H1 (cell line): ENCODE measurements at regions not wholly inside any gene's neighbourhood (a gene's known extent, or its start where the extent isn't known, plus 50 kb on each side); places are given as distances from the start of the nearest gene placed in this dataset.

Source experiments
- CTCF ChIA-PET: fragments of 300-600 bp; sonication (Branson Sonifier 250); formaldehyde crosslinking; loops from one replicate; lab custom pipeline; 2021; ENCODE audit not compliant: partially characterized antibody; lab: Charles Lee
- POLR2A ChIA-PET: fragments of 300-600 bp; sonication (Branson Sonifier 250); formaldehyde crosslinking; loops from one replicate; lab custom pipeline; 2021; ENCODE audit warnings: inconsistent platforms; ENCODE audit not compliant: partially characterized antibody; lab: Charles Lee
- DNase-seq, 2 experiments: peaks; one replicate each; pipeline versions ENCODE4 v3.0.0 to v3.0.0-alpha.2; 2010 to 2022; ENCODE audit warnings: low spot score in 2 of 2, low read depth in 1 of 2, mixed read lengths in 1 of 2
- FAIRE-seq: peaks from 2 replicates; lab custom pipeline; 2011; peaks lifted over from hg19 to GRCh38; lab: Jason Lieb, UNC
- H2AFZ ChIP-seq: 2 replicates; pipeline ENCODE4 v1.8.1; 2012; ENCODE audit warnings: low read length, inconsistent platforms
- H2AK5ac ChIP-seq: 2 replicates; pipeline ENCODE4 v1.6.1; 2013; ENCODE audit warnings: low read depth, low read length
- H2BK120ac ChIP-seq: replicated peaks from 2 replicates; pipeline ENCODE3; 2013; ENCODE audit warnings: low read depth, low read length, inconsistent platforms
- H2BK12ac ChIP-seq: 2 replicates; pipeline ENCODE4 v1.6.1; 2013; ENCODE audit warnings: low read depth, low read length
- H2BK15ac ChIP-seq: 2 replicates; pipeline ENCODE4 v1.6.1; 2013; ENCODE audit warnings: low read length
- H2BK20ac ChIP-seq: 2 replicates; pipeline ENCODE4 v1.6.1; 2013; ENCODE audit warnings: low read length
- H2BK5ac ChIP-seq: 2 replicates; pipeline ENCODE4 v1.6.1; 2013; ENCODE audit warnings: low read depth, low read length
- H3K14ac ChIP-seq: 2 replicates; pipeline ENCODE4 v1.6.1; 2013; ENCODE audit warnings: inconsistent platforms; ENCODE audit not compliant: insufficient read length
- H3K18ac ChIP-seq: 2 replicates; pipeline ENCODE4 v1.6.1; 2013; ENCODE audit warnings: low read length; ENCODE audit errors: extremely low read depth
- H3K23ac ChIP-seq: 2 replicates; pipeline ENCODE4 v1.6.1; 2013; ENCODE audit warnings: inconsistent platforms; ENCODE audit not compliant: insufficient read length
- H3K23me2 ChIP-seq: 2 replicates; pipeline ENCODE4 v1.6.1; 2013; ENCODE audit warnings: low read depth, low read length
- H3K27ac ChIP-seq: 2 replicates; pipeline ENCODE4 v1.6.1; 2011; ENCODE audit warnings: low read depth, low read length, inconsistent platforms
- H3K27me3 ChIP-seq, 4 experiments: replicated peaks in 1 of 4; 1 replicate in 1 of 4; 2 replicates in 3 of 4; pipeline versions ENCODE4 v1.6.1 to v1.8.1; 2011 to 2013; ENCODE audit warnings: low read length in 3 of 4, mild to moderate bottlenecking in 3 of 4, inconsistent platforms in 2 of 4, mixed read lengths in 2 of 4, moderate library complexity in 1 of 4; ENCODE audit not compliant: control insufficient read depth in 3 of 4, insufficient read depth in 3 of 4; ENCODE audit errors: extremely low read depth in 1 of 4
- H3K36me3 ChIP-seq, 4 experiments: 2 replicates each; pipeline versions ENCODE4 v1.6.1 to v1.8.1; 2011 to 2013; ENCODE audit warnings: mild to moderate bottlenecking in 4 of 4, low read length in 3 of 4, moderate library complexity in 2 of 4, control low read depth in 1 of 4, inconsistent platforms in 1 of 4; ENCODE audit not compliant: insufficient read depth in 4 of 4, control insufficient read depth in 2 of 4
- H3K4ac ChIP-seq: replicated peaks from 2 replicates; pipeline ENCODE3; 2013; ENCODE audit warnings: low read length, low read depth, mixed read lengths, inconsistent platforms; ENCODE audit not compliant: insufficient read length
- H3K4me1 ChIP-seq, 4 experiments: replicated peaks in 1 of 4; 1 replicate in 1 of 4; 2 replicates in 3 of 4; pipeline versions ENCODE4 v1.6.1 to v1.8.1; 2011 to 2013; ENCODE audit warnings: low read length in 3 of 4, inconsistent platforms in 2 of 4, mixed read lengths in 1 of 4; ENCODE audit not compliant: insufficient read depth in 4 of 4, control insufficient read depth in 3 of 4
- H3K4me2 ChIP-seq, 2 experiments: 2 replicates each; pipeline versions ENCODE4 v1.6.1 to v1.8.1; 2011 to 2013; ENCODE audit warnings: low read depth in 2 of 2, low read length in 2 of 2, control low read depth in 1 of 2, inconsistent platforms in 1 of 2, mild to moderate bottlenecking in 1 of 2; ENCODE audit not compliant: insufficient read depth in 1 of 2
- H3K4me3 ChIP-seq, 4 experiments: fragments of 200-600, 300-600 bp in 1 of 4; sonication (generic), shearing (Covaris generic), sonication (Bioruptor Twin) in 1 of 4; 2 replicates each; pipeline versions ENCODE4 v1.5.1 to v1.8.1; 2011 to 2016; ENCODE audit warnings: low read length in 4 of 4, low read depth in 3 of 4, control low read depth in 2 of 4, inconsistent platforms in 2 of 4, mild to moderate bottlenecking in 2 of 4, mixed read lengths in 1 of 4, moderate library complexity in 1 of 4; ENCODE audit not compliant: insufficient read depth in 2 of 4; ENCODE audit errors: extremely low read depth in 1 of 4
- H3K56ac ChIP-seq: replicated peaks from 2 replicates; pipeline ENCODE3; 2013; ENCODE audit warnings: low read depth, mild to moderate bottlenecking, mixed read lengths, low read length, inconsistent platforms; ENCODE audit not compliant: insufficient read length
- H3K79me1 ChIP-seq: 2 replicates; pipeline ENCODE4 v1.6.1; 2013; ENCODE audit warnings: low read depth, low read length, control low read depth
- H3K79me2 ChIP-seq, 2 experiments: 2 replicates each; pipeline versions ENCODE4 v1.6.1 to v1.8.1; 2012 to 2013; ENCODE audit warnings: low read length in 2 of 2, mild to moderate bottlenecking in 2 of 2, inconsistent platforms in 1 of 2; ENCODE audit not compliant: insufficient read depth in 2 of 2, control insufficient read depth in 1 of 2
- H3K9ac ChIP-seq, 4 experiments: replicated peaks in 1 of 4; 1 replicate in 1 of 4; 2 replicates in 3 of 4; pipeline versions ENCODE4 v1.6.1 to v1.8.1; 2011 to 2013; ENCODE audit warnings: low read depth in 3 of 4, low read length in 3 of 4, control low read depth in 2 of 4, mild to moderate bottlenecking in 2 of 4, moderate library complexity in 2 of 4, inconsistent platforms in 1 of 4; ENCODE audit errors: extremely low read depth in 1 of 4
- H3K9me3 ChIP-seq, 2 experiments: 2 replicates each; pipeline versions ENCODE4 v1.6.1 to v1.8.1; 2012 to 2013; ENCODE audit warnings: mild to moderate bottlenecking in 2 of 2, moderate library complexity in 2 of 2, control low read depth in 1 of 2, inconsistent platforms in 1 of 2, low read depth in 1 of 2, low read length in 1 of 2, mixed read lengths in 1 of 2; ENCODE audit not compliant: insufficient read depth in 2 of 2
- H4K20me1 ChIP-seq, 2 experiments: replicated peaks in 1 of 2; 2 replicates each; pipeline versions ENCODE3 to v1.8.1; 2011 to 2013; ENCODE audit warnings: inconsistent platforms in 2 of 2, low read length in 2 of 2, mild to moderate bottlenecking in 1 of 2; ENCODE audit not compliant: insufficient read depth in 2 of 2, control insufficient read depth in 1 of 2
- H4K5ac ChIP-seq: 2 replicates; pipeline ENCODE4 v1.6.1; 2013; ENCODE audit warnings: low read length, low read depth, mixed read lengths, inconsistent platforms; ENCODE audit not compliant: insufficient read length
- H4K8ac ChIP-seq: 2 replicates; pipeline ENCODE4 v1.8.0; 2013; ENCODE audit warnings: mild to moderate bottlenecking, moderate library complexity, low read length, inconsistent platforms; ENCODE audit not compliant: insufficient read depth; ENCODE audit errors: extremely low read depth
- H4K91ac ChIP-seq: replicated peaks from 2 replicates; pipeline ENCODE3; 2013; ENCODE audit warnings: low read length, mixed read lengths, inconsistent platforms; ENCODE audit not compliant: insufficient read length
- BRCA1 ChIP-seq: IDR thresholded peaks from 2 replicates; pipeline ENCODE4 v1.6.1; 2012; ENCODE audit warnings: low read depth, low read length, improper control_type of control experiment
- CTBP2 ChIP-seq: IDR thresholded peaks from 2 replicates; pipeline ENCODE4 v1.7.0; 2011; ENCODE audit warnings: borderline replicate concordance, mild to moderate bottlenecking, moderate library complexity, mixed read lengths, low read length; ENCODE audit not compliant: insufficient read depth, insufficient read length
- EZH2 ChIP-seq: fragments of 200-600 bp; sonication (generic); IDR thresholded peaks from 2 replicates; pipeline ENCODE4 v1.7.1; 2012; ENCODE audit warnings: low read depth, mild to moderate bottlenecking, moderate library complexity, low read length, inconsistent platforms; ENCODE audit not compliant: severe bottlenecking
- WGBS, 2 experiments: shearing (Covaris generic) in 1 of 2; methylation state at CpG; one replicate each; pipeline versions ENCODE4 v1.1.6 to v1.1.7; 2013 to 2015; ENCODE audit warnings: low lambda C conversion rate in 2 of 2, mixed read lengths in 2 of 2, inconsistent platforms in 1 of 2, low coverage in 1 of 2, missing lambda C conversion rate in 1 of 2; ENCODE audit not compliant: insufficient replicate concordance in 2 of 2, insufficient coverage in 1 of 2, insufficient read length in 1 of 2; ENCODE audit errors: extremely low coverage in 1 of 2, missing lambda C conversion rate in 1 of 2; 5-methylcytosine and 5-hydroxymethylcytosine counted together
- TF ChIP-seq, protein P1 (sequence below): IDR thresholded peaks from 2 replicates; pipeline ENCODE4 v1.6.1; 2011; ENCODE audit warnings: low read depth, mild to moderate bottlenecking, low read length; ENCODE audit not compliant: insufficient read depth

DNA sequence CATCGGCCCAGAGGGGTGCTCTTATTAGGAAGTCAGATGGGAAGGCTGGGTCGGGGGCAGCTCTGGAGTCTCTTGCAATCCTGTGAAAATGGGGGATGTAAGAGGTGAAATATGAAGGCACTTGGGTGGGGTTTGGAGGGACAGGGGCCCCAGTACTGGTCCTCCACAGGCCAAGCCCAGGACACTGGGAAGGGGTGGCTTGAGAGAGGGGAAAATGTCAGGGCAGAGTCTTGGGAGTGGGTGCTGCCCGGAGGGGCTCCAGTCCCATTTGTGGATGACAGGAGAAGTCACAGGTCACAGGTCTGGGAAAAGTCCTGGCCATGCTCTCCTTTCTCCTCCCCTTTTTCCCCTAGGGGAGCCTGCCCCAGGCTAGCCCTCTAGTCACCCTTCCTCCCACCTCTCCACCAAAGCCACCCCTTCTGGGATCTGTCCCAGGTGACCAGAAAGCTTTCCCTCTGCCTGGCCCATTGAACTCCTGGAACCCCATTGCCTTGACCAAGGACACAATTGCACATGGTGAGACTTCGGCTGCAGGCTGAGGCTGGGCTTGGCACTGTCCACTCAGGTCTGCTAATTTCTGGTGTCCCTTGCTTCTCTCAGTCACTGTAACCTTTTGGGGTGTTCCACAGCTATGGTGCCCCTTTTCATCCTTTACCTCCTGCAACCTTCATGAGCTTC, 1465.0 kb downstream of the TBC1D22A start:
- Histone ChIP-seq H3K27me3 (no peaks in the 10 kb centered on the region), H3K4me2 (no peak overlapping the region), H4K5ac (no peak overlapping the region), H3K79me2 (no peaks in the 10 kb centered on the region), H3K27ac (no peak overlapping the region), H3K36me3 (no peaks in the 10 kb centered on the region), H3K9me3 (peaks cover 0 to under 1% of the 10 kb centered on the region in 2 experiments; a peak in 1 of 4 replicates), H2BK5ac (no peak overlapping the region), H3K79me1 (no peaks in the 10 kb centered on the region), H3K4me1 (no peaks in the 10 kb centered on the region), H2BK120ac (no peak overlapping the region), H4K8ac (no peak overlapping the region), H3K23ac (no peak overlapping the region), H2BK12ac (no peak overlapping the region), H3K23me2 (no peaks in the 10 kb centered on the region), H2BK15ac (no peak overlapping the region), H4K20me1 (no peaks in the 10 kb centered on the region), H3K4me3 (no peak overlapping the region), H2AFZ (no peak overlapping the region), H3K9ac (no peak overlapping the region), H3K56ac (no peak overlapping the region), H3K14ac (no peak overlapping the region), H3K4ac (no peak overlapping the region), H4K91ac (no peak overlapping the region), H2BK20ac (no peak overlapping the region), H2AK5ac (no peak overlapping the region), H3K18ac (no peak overlapping the region)
- CTCF ChIA-PET = no interaction called here
- TF ChIP-seq CTBP2 (no peak), EZH2 (no peak), BRCA1 (no peak)
- TF ChIP-seq, protein P1, sequence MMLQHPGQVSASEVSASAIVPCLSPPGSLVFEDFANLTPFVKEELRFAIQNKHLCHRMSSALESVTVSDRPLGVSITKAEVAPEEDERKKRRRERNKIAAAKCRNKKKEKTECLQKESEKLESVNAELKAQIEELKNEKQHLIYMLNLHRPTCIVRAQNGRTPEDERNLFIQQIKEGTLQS = no peak
- FAIRE-seq (no peak), DNase-seq (peak in 1 of 2 experiments; percentile 13)
- POLR2A ChIA-PET = no interaction called here
- 87% methylated on average over 4 of the region's 4 CpGs; no CpG with 5 or more reads in 1 of the 2 experiments for WGBS, 2 experiments
